ENCODE measurements at regions not wholly inside any gene's neighbourhood (a gene's known extent, or its start where the extent isn't known, plus 50 kb on each side); places are given as distances from the start of the nearest gene placed in this dataset.

DNA sequence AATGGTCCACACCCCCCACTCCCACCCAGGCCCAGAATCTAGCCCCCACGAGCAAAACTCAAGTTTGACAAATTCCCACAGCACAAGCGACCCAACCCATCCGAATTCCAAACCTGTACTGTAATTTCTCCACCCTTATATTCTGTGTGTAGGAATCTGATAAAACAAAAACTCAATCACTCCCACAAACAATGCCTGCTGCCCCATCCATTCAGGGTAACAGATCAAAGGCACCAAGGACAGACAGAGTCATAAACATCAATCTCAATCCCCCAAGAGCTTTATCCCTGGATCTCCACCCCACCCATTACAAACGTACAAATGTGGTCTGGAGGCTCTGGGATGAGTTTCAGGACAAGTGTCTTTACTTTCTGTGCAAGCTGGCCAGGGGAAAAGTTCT, 157.8 kb downstream of the AXIN2 start:
- TF ChIP-seq CTCF (optimal IDR thresholded peaks at IDR 0.05 in 1 of 3, IDR thresholded peaks at IDR 0.05 in 1 of 3, conservative IDR thresholded peaks at IDR 0.05 in 1 of 3; ENCODE audit: extremely low read depth in 1 of 3, insufficient read depth in 2 of 3, low read length in 3 of 3) (no peak), EZH2 (IDR thresholded peaks at IDR 0.05; ENCODE audit: low read length) (no peak)
